Fibroblast of lung (primary cell): ENCODE measurements at regions not wholly inside any gene's neighbourhood (a gene's known extent, or its start where the extent isn't known, plus 50 kb on each side); places are given as distances from the start of the nearest gene placed in this dataset.

ENCODE experiments used
- DNase-seq, 2 donors: peaks; one replicate each; pipeline versions ENCODE4 v3.0.0 to v3.0.0-alpha.2; 2010; ENCODE audit warnings: low read depth in 2 of 2
- H2AFZ ChIP-seq: 2 replicates; pipeline ENCODE4 v1.5.1; 2012; ENCODE audit warnings: low read length, control low read depth, inconsistent platforms
- H3K27ac ChIP-seq: 2 replicates; pipeline ENCODE4 v1.5.1; 2011; ENCODE audit warnings: low read length, control low read depth; ENCODE audit not compliant: insufficient read depth
- H3K27me3 ChIP-seq: 2 replicates; pipeline ENCODE4 v1.5.1; 2011; ENCODE audit warnings: mild to moderate bottlenecking, low read length; ENCODE audit not compliant: control insufficient read depth, insufficient read depth
- H3K36me3 ChIP-seq: 2 replicates; pipeline ENCODE4 v1.5.1; 2011; ENCODE audit warnings: low read length; ENCODE audit not compliant: control insufficient read depth, insufficient read depth
- H3K4me1 ChIP-seq: 2 replicates; pipeline ENCODE4 v1.5.1; 2011; ENCODE audit warnings: low read length; ENCODE audit not compliant: control insufficient read depth, insufficient read depth; ENCODE audit errors: extremely low read depth
- H3K4me2 ChIP-seq: 2 replicates; pipeline ENCODE4 v1.5.1; 2011; ENCODE audit warnings: low read length, control low read depth; ENCODE audit not compliant: insufficient read depth; ENCODE audit errors: extremely low read depth
- H3K4me3 ChIP-seq, 4 experiments: fragments of 200-600 bp in 1 of 4; sonication (generic) in 1 of 4; replicated peaks in 1 of 4; 2 replicates each; pipeline ENCODE4 v1.5.1; 2011 to 2016; ENCODE audit warnings: low read length in 4 of 4, low read depth in 3 of 4, mild to moderate bottlenecking in 3 of 4, control low read depth in 2 of 4, inconsistent platforms in 1 of 4, mixed read lengths in 1 of 4; ENCODE audit not compliant: insufficient read depth in 1 of 4; ENCODE audit errors: control extremely low read depth in 1 of 4
- H3K79me2 ChIP-seq: 2 replicates; pipeline ENCODE4 v1.5.1; 2012; ENCODE audit warnings: mild to moderate bottlenecking, low read length, inconsistent platforms; ENCODE audit not compliant: control insufficient read depth, insufficient read depth
- H3K9ac ChIP-seq: 2 replicates; pipeline ENCODE4 v1.5.1; 2011; ENCODE audit warnings: mild to moderate bottlenecking, low read length, control low read depth; ENCODE audit not compliant: insufficient read depth
- H3K9me3 ChIP-seq: 2 replicates; pipeline ENCODE4 v1.5.1; 2012; ENCODE audit warnings: low read depth, low read length; ENCODE audit not compliant: control insufficient read depth, insufficient read depth
- H4K20me1 ChIP-seq: 2 replicates; pipeline ENCODE4 v1.5.1; 2011; ENCODE audit warnings: low read length; ENCODE audit not compliant: control insufficient read depth, insufficient read depth; ENCODE audit errors: extremely low read depth
- CTCF ChIP-seq, 2 donors: IDR thresholded peaks in 1 of 2; conservative IDR thresholded peaks in 1 of 2; 1 replicate in 1 of 2; 2 replicates in 1 of 2; pipeline ENCODE4 v1.5.1; 2011 to 2012; ENCODE audit warnings: low read length in 2 of 2, control low read depth in 1 of 2, inconsistent platforms in 1 of 2, low read depth in 1 of 2, mild to moderate bottlenecking in 1 of 2
- EZH2 ChIP-seq: IDR thresholded peaks from 2 replicates; pipeline ENCODE4 v1.5.1; 2012; ENCODE audit warnings: low read length, control low read depth, mild to moderate bottlenecking; ENCODE audit errors: missing control alignments

- H2AFZ ChIP-seq: no peak overlapping the region
- no peaks in the 10 kb centered on the region for H3K79me2 ChIP-seq
- H3K27ac ChIP-seq: no peak overlapping the region
- peaks cover 3% of the 10 kb centered on the region for H3K36me3 ChIP-seq
- TF ChIP-seq EZH2 (no peak), CTCF (conservative IDR thresholded peaks at IDR 0.05 in 1 of 2, IDR thresholded peaks at IDR 0.05 in 1 of 2; ENCODE audit: low read depth in 1 of 2, low read length in 2 of 2) (no peak)
- no peak overlapping the region for H3K4me3 ChIP-seq
- peaks cover 4% of the 10 kb centered on the region for H3K4me1 ChIP-seq
- H3K27me3 ChIP-seq: no peaks in the 10 kb centered on the region
- H3K9me3 ChIP-seq: no peaks in the 10 kb centered on the region
- no peaks in the 10 kb centered on the region for H4K20me1 ChIP-seq
- H3K4me2 ChIP-seq: no peak overlapping the region
- no peak overlapping the region for H3K9ac ChIP-seq
- no peak for DNase-seq
These were observed 178.7 kb downstream of the KATNIP start for GRCh38 chr16:27728691-27729090.

- no peaks in the 10 kb centered on the region for H3K9me3 ChIP-seq
- TF ChIP-seq CTCF (conservative IDR thresholded peaks at IDR 0.05 in 1 of 2, IDR thresholded peaks at IDR 0.05 in 1 of 2; ENCODE audit: low read depth in 1 of 2, low read length in 2 of 2): no peak
- no peaks in the 10 kb centered on the region for H3K79me2 ChIP-seq
- no peaks in the 10 kb centered on the region for H3K27me3 ChIP-seq
- H3K9ac ChIP-seq: no peak overlapping the region
- no peak overlapping the region for H3K4me3 ChIP-seq
- no peak overlapping the region for H2AFZ ChIP-seq
- H3K36me3 ChIP-seq: peaks cover 3% of the 10 kb centered on the region
- no peaks in the 10 kb centered on the region for H4K20me1 ChIP-seq
- peaks cover 4% of the 10 kb centered on the region for H3K4me1 ChIP-seq
- H3K27ac ChIP-seq: no peak overlapping the region
- peak; percentile 61 to 87 for DNase-seq
- H3K4me2 ChIP-seq: no peak overlapping the region
These were observed 179.8 kb downstream of the KATNIP start for GRCh38 chr16:27729516-27730304.

GRCh38 chr16:27730661-27731210, 180.8 kb downstream of the KATNIP start:
- H3K36me3 ChIP-seq: peaks cover 3% of the 10 kb centered on the region
- TF ChIP-seq EZH2: no peak
- no peaks in the 10 kb centered on the region for H3K9me3 ChIP-seq
- DNase-seq: no peak
- H2AFZ ChIP-seq: no peak overlapping the region
- no peak overlapping the region for H3K4me3 ChIP-seq
- H4K20me1 ChIP-seq: no peaks in the 10 kb centered on the region
- no peaks in the 10 kb centered on the region for H3K27me3 ChIP-seq
- no peak overlapping the region for H3K4me2 ChIP-seq
- no peaks in the 10 kb centered on the region for H3K79me2 ChIP-seq
- H3K4me1 ChIP-seq: peaks cover 4% of the 10 kb centered on the region
- H3K27ac ChIP-seq: no peak overlapping the region
- no peak overlapping the region for H3K9ac ChIP-seq
